SIG-M5 treated with dmso at 0.1 percent for 504 hours (cell line): ENCODE measurements at regions not wholly inside any gene's neighbourhood (a gene's known extent, or its start where the extent isn't known, plus 50 kb on each side); places are given as distances from the start of the nearest gene placed in this dataset.
"Not testable (repeated sequence)": the region's sequence is repeated elsewhere in the genome, so short reads cannot be mapped to it uniquely, and the experiment has no call there.

Experiments used
- DNase-seq: peaks from one replicate; lab custom pipeline; 2025; ENCODE audit not compliant: unreplicated experiment; lab: John Stamatoyannopoulos, UW

DNA sequence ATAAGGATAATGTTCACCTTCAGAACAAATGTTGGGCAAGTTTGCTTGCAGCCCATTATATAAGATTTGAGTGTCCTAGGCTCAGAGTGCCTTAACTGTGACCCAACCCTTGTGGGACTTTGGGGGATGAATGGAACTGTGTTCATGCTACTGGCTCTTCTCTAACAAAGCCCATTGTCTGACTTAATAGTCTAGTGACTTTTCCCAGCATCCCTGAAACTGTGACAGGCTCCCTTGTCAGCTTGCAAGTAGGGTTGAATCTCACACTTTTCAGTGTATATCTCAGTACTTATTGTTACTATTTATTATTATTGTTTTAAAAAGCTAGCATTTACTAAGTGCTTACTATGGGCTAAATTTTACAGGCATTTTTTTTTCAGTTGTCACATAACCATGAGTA, 1488.2 kb downstream of the KHDRBS2 start:
- DNase-seq: not testable (repeated sequence)

DNA sequence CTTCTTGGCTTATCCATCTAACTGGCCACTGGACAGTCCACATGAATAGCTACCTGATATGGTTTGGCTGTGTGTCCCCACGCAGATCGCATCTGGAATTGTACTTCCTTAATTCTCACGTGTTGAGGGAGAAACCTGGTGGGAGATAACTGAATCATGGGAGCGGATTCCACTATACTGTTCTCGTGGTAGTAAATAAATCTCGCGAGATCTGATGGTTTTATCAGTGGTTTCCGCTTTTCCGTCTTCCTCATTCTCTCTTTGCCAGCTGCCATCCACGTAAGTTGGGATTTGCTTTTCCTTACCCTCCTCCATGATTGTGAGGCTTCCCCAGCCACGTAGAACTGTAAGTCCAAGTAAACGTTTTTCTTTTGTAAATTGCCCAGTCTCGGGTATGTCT, 1496.4 kb downstream of the KHDRBS2 start:
- not testable (repeated sequence) for DNase-seq

DNA sequence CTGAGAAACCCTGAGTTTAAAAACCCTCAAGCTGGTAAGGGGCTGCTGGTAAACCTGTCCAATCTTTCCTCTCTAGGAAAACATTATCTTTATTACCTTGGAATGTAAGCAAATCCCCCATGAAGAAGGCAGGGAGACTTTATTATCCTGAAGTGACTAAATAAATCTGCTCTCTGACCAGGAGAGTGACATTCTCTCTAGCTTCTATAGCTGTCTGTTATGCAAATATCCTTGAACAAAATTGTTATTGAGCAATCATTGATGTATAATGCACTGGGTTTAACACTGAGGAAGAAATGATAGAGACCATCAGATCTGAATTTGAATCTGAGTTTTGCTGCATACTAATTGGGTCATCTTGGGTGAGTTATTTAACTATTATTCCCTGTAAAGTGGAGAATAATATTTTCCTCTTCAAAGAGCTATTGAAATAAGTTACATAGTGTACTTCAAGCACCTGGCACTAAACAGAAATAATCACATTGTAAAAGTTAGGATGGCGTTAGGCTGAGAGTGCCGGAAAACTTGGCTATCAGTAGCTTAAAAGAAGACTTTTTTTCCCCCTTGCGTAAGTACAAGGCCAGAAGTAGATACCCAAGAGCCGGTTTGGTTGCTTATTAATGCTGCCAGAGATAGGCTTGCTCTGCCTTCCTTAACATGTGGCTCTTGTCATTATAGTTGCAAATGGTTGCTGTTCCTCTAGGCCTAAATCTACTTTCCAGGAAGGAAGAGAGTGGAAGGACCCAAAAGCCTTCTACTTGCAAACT, 1503.1 kb downstream of the KHDRBS2 start:
- not testable (repeated sequence) for DNase-seq

DNA sequence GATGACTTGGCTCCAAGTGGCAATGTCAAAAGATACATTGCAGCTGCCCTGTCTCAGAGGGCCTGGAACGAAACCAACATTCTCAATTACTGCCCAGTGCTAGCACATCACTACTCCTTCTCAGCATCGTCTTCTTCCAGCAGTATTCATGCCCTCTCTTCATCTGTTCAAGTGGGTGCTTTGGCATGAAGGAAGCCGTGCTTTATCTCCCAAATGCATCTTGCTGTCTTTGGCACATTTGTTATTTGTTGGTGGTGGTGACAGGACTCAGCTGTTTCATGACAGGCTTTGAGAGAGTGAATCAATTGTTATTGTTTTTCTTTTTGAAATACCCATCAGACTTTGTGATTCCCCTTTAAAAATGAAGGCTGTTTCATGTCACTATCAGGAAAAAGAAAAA, 1506.4 kb downstream of the KHDRBS2 start:
- DNase-seq: not testable (repeated sequence)

DNA sequence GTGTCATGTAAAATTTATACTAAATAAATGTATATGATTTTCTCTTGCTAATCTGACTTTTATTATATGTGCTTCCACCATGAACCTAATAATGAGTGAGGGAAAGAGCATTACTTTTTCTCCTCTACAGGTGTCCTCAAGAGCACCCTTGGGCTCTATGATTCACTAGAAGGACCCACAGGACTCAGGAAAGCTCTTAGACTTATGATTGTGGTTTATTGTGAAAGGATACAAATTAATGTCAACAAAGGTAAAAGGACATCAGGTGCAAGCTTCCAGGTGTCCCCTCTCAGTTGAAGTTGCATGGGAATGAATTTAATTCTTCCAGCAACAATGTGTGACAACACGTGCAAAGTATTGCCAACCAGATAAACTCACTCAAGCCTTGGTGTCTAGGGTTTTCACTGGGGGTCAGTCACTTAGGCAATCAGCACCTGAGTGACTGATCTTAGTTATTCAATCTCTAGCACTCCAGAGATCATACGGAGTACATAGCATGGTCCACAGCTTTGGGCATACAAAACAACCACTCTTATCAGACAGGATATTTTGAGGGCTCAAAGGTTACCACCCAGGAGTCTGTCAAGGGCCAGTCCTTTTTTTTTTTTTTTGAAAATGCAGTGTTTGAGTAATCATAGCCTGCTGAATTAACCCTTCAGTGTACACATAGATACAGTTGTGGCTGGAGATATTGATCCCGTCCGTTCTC, 1518.1 kb downstream of the KHDRBS2 start:
- not testable (repeated sequence) for DNase-seq

GRCh38 chr6:60765331-60765730, 1520.7 kb downstream of the KHDRBS2 start:
- not testable (repeated sequence) for DNase-seq

DNA sequence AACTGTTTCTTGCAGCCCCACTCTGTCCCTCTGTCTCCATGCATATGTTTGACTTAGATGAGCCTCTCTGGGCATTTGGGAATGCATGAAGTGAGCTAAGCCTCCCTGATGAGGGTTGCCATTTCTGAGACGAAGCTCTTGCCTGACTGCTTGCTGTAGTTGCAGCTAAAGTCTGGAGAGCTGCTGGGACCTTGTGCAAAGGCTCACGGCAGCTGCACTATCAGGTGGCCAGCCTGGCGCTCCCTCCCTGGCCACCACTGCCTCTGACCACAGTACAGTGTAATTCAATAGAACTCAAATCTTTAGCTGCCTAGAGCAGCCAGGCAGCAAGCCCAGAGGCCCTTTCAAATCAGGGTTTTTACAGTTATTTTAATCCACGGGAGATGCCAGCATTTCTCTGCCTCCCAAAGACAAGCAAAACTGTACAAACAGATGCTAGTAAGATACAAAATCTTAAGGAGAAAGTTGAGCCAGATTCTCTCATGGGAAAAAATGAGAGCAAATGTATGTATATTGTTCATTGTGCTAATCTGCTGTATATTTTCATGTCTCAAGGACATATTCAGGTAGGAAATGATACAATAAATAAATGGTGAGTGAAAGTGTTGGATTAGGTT, 1522.5 kb downstream of the KHDRBS2 start:
- DNase-seq: not testable (repeated sequence)

DNA sequence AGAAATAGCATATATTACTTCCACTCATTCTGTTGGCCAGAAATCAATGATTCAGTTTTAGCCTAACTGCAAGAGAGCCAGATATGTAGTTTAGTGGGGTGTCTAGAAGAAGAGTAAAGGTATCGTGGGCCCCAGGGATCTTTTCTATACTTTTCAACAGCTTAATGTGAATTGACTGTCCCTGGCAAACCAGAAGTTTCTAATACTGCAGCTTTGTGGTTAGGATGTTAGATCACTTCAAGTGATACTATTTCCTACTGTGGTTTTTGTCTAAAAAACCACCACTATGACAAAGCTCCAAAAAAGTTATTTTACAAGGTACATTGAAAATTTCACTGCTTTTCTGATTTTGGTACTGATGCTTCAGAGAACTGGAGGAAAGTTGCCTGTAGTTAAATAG, 1525.1 kb downstream of the KHDRBS2 start:
- DNase-seq: not testable (repeated sequence)

DNA sequence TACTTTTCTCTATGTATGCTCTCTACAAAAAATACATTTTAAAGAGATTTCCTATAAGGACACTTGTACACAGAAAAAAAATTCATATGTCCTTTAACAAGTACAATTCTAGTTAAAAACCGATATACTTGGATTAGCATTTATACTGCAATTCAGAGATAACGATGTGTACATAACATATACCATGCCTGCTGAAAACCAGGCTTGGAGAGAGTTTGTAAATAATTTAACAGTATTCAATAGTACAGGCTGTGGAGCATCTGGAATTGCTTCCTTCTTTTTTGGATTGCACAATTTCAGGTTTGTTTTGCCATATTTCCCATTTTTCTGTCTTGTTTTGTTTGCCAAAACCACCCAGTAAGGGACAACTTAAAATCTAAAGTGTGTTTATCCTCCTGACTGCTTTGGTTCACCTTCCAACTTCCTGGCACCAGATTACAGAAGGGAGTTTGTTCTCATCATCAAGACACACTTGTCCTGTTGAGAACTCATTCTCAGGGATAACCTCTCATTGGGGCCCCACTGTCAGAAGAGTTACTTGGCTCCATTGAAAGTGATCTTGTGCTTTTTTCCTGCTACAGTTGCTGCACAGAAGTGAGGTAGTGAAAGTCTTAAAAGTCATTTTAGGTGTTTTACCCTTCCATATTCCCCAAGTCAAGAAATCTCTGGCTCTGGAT, 1526.7 kb downstream of the KHDRBS2 start:
- not testable (repeated sequence) for DNase-seq

GRCh38 chr6:60758725-60759124, 1527.3 kb downstream of the KHDRBS2 start:
- DNase-seq: not testable (repeated sequence)

- DNase-seq: no peak
Measured at GRCh38 chr6:60754879-60755278, 1531.1 kb downstream of the KHDRBS2 start.

DNA sequence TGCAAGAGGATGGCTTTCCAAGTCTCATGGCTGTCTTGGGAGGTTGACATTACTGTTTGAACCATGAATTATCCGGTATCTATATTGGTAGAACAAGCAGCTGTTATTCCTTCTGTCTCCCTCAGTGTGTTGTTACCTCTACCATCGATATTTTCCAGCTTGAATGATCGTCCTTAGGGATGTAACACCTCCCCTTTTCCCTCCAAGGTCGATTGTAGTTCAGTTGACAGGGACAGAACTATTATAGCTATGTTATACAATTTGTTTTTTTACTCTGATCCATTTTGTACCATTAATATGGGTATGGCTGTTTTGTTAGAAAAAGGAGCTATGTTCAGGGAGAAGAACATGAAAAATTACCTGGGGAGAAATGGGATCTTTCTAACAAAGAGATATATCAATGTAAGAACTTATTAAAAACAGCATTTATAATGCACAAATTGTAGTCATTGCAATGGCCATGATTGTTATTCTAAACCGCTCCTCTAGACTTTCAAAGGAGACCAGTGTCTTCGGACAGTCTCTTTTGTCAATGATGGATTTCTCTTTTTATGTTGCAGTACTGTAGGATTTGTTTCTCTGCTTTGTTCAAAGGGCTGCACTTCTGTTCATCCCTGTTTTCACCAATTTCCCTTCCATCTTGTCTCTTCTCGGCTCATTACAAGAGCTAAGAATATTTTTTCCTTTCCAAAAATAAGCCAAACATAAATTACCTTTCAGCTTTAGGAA, 1535.5 kb downstream of the KHDRBS2 start:
- not testable (repeated sequence) for DNase-seq

- not testable (repeated sequence) for DNase-seq
Measured at GRCh38 chr6:60747765-60748556, 1538.1 kb downstream of the KHDRBS2 start.

- not testable (repeated sequence) for DNase-seq
Measured at GRCh38 chr6:60737764-60738425, 1548.1 kb downstream of the KHDRBS2 start.

DNA sequence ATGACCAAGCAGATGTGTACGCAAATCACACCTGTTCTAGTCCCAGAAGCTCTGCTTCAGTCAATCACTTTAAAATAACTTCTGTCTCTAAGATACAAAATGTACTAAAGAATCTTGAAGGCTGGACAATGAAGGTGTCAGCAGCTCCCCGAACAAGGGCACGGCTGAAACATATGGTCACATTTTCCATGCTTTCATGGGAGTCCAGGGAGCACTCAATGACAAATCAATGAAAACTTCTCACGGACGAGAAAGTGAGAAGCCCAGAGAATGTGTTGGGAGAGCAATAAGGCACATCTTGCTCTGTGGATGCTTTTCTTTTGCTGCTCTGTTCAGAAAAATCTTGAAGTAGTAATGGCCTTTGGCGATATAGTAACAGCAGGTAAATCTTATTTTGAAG, 1548.7 kb downstream of the KHDRBS2 start:
- not testable (repeated sequence) for DNase-seq

DNA sequence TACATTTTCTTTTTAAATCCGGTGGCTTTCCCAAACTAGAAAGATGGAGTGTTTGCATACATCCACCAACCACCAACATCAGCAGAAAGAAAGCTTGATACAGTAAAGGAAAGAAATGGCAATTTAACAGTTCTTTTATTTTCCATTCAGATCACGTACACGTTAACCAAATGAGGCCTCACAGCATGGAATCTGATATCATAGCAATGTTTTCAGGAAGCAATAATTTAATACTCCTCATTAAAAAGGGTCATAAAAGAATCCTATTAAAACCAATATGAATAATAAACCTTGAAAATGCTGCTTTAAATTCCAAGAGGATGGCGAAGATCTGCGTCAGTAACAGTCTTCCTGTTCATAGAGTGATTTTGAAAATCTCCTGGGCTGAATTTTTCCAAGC, 1562.1 kb downstream of the KHDRBS2 start:
- not testable (repeated sequence) for DNase-seq

GRCh38 chr6:60695232-60695631, 1590.8 kb downstream of the KHDRBS2 start:
- no peak for DNase-seq

DNA sequence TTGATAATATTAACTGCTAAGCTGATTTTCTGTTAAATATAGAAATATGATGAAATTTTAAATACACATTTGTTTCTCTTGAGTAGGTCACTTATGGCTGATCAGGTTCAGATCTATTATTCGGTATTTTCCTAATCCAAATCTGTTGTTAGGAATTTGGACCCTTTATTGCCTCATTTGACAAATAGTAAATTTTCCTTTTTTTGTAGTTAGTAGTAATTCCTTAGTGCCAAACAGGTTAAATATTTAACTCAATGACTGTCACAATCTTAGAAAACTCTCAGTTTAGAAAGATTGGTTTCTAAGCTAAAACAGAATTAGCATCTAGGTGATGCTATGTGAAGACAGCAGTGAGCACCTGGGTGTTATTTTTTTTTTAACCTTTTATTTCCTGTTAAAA, 1598.9 kb downstream of the KHDRBS2 start:
- DNase-seq: no peak

- DNase-seq: no peak
Measured at GRCh38 chr6:60681806-60682205, 1604.2 kb downstream of the KHDRBS2 start.
